ENCODE measurements at regions not wholly inside any gene's neighbourhood (a gene's known extent, or its start where the extent isn't known, plus 50 kb on each side); places are given as distances from the start of the nearest gene placed in this dataset.

GRCh38 chr1:199184180-199184579 is 545.3 kb downstream of the PTPRC start:
- no peak overlapping the region for H3K4me3 ChIP-seq (ENCODE audit: low read depth, low read length)
- no peak for TF ChIP-seq CTCF (IDR thresholded peaks at IDR 0.05; ENCODE audit: low read depth, low read length)
- no peak for DNase-seq (ENCODE audit: low read depth, low spot score)
- in situ Hi-C loops (cut with HindIII; ENCODE audit: low sequenced_read_pairs) = no loop called here

- no peak overlapping the region for H3K4me3 ChIP-seq (ENCODE audit: low read depth, low read length)
- in situ Hi-C loops (cut with HindIII; ENCODE audit: low sequenced_read_pairs) = no loop called here
- DNase-seq (ENCODE audit: low read depth, low spot score) = no peak
- no peak for TF ChIP-seq CTCF (IDR thresholded peaks at IDR 0.05; ENCODE audit: low read depth, low read length)
Observed at GRCh38 chr1:199194862-199195261, 556.0 kb downstream of the PTPRC start.

GRCh38 chr1:199197695-199198094 is 558.9 kb downstream of the PTPRC start:
- no peak for TF ChIP-seq CTCF (IDR thresholded peaks at IDR 0.05; ENCODE audit: low read depth, low read length)
- in situ Hi-C loops (cut with HindIII; ENCODE audit: low sequenced_read_pairs) = no loop called here
- no peak overlapping the region for H3K4me3 ChIP-seq (ENCODE audit: low read depth, low read length)
- DNase-seq (ENCODE audit: low read depth, low spot score) = no peak

- DNase-seq (ENCODE audit: low read depth, low spot score) = no peak
- in situ Hi-C loops (cut with HindIII; ENCODE audit: low sequenced_read_pairs) = no loop called here
- no peak for TF ChIP-seq CTCF (IDR thresholded peaks at IDR 0.05; ENCODE audit: low read depth, low read length)
- no peak overlapping the region for H3K4me3 ChIP-seq (ENCODE audit: low read depth, low read length)
Observed at GRCh38 chr1:199202331-199202730, 563.5 kb downstream of the PTPRC start.

- TF ChIP-seq CTCF (IDR thresholded peaks at IDR 0.05; ENCODE audit: low read depth, low read length) = no peak
- DNase-seq (ENCODE audit: low read depth, low spot score) = no peak
- no peak overlapping the region for H3K4me3 ChIP-seq (ENCODE audit: low read depth, low read length)
- in situ Hi-C loops (cut with HindIII; ENCODE audit: low sequenced_read_pairs) = no loop called here
Observed at GRCh38 chr1:199204231-199204630, 565.4 kb downstream of the PTPRC start.

- in situ Hi-C loops (cut with HindIII; ENCODE audit: low sequenced_read_pairs) = no loop called here
Observed at GRCh38 chr1:199205740-199206441, 567.1 kb downstream of the PTPRC start.

More at GRCh38 chr1:199205740-199206441, 567.1 kb downstream of the PTPRC start:
- no peak for TF ChIP-seq CTCF (IDR thresholded peaks at IDR 0.05; ENCODE audit: low read depth, low read length)
- no peak overlapping the region for H3K4me3 ChIP-seq (ENCODE audit: low read depth, low read length)
- DNase-seq (ENCODE audit: low read depth, low spot score) = no peak
